GM19452 (cell line): ENCODE measurements at regions not wholly inside any gene's neighbourhood (a gene's known extent, or its start where the extent isn't known, plus 50 kb on each side); places are given as distances from the start of the nearest gene placed in this dataset.

Source experiments
- ATAC-seq: cut with Tn5 transposase; IDR thresholded peaks from one replicate; pipeline ENCODE4 v1.9.1; 2021; ENCODE audit not compliant: unreplicated experiment

- no peak for ATAC-seq
These were observed 506.5 kb upstream of the MKI67 start for GRCh38 chr10:128632694-128633093.

- no peak for ATAC-seq
These were observed 507.8 kb upstream of the MKI67 start for GRCh38 chr10:128633864-128634540.

- ATAC-seq = no peak
These were observed 515.8 kb upstream of the MKI67 start for GRCh38 chr10:128642023-128642422.

- ATAC-seq = no peak
These were observed 516.3 kb upstream of the MKI67 start for GRCh38 chr10:128642502-128642901.

GRCh38 chr10:128643658-128644057 lies 517.4 kb upstream of the MKI67 start:
- ATAC-seq = no peak

- no peak for ATAC-seq
These were observed 519.3 kb upstream of the MKI67 start for GRCh38 chr10:128645486-128645885.

GRCh38 chr10:128646956-128647355 lies 520.7 kb upstream of the MKI67 start:
- ATAC-seq = no peak

GRCh38 chr10:128657548-128657947 lies 531.3 kb upstream of the MKI67 start:
- ATAC-seq = no peak

GRCh38 chr10:128660726-128661125 lies 534.5 kb upstream of the MKI67 start:
- ATAC-seq = no peak

GRCh38 chr10:128661404-128662197 lies 535.4 kb upstream of the MKI67 start:
- ATAC-seq = no peak

GRCh38 chr10:128662520-128662919 lies 536.3 kb upstream of the MKI67 start:
- ATAC-seq = no peak

- no peak for ATAC-seq
These were observed 538.5 kb upstream of the MKI67 start for GRCh38 chr10:128664729-128665128.

GRCh38 chr10:128675405-128675804 lies 549.2 kb upstream of the MKI67 start:
- no peak for ATAC-seq

GRCh38 chr10:128680116-128680515 lies 553.9 kb upstream of the MKI67 start:
- ATAC-seq = no peak

GRCh38 chr10:128684215-128684614 lies 558.0 kb upstream of the MKI67 start:
- no peak for ATAC-seq

GRCh38 chr10:128686630-128687278 lies 560.5 kb upstream of the MKI67 start:
- no peak for ATAC-seq

GRCh38 chr10:128687408-128687807 lies 561.2 kb upstream of the MKI67 start:
- no peak for ATAC-seq

GRCh38 chr10:128687927-128688549 lies 561.8 kb upstream of the MKI67 start:
- ATAC-seq = no peak

- no peak for ATAC-seq
These were observed 563.4 kb upstream of the MKI67 start for GRCh38 chr10:128689667-128690066.

GRCh38 chr10:128693493-128694131 lies 567.4 kb upstream of the MKI67 start:
- no peak for ATAC-seq
